SK-N-MC (cell line): ENCODE measurements at regions not wholly inside any gene's neighbourhood (a gene's known extent, or its start where the extent isn't known, plus 50 kb on each side); places are given as distances from the start of the nearest gene placed in this dataset.

Source experiments
- DNase-seq: peaks from one replicate; pipeline ENCODE4 v3.0.0-alpha.2; 2011; ENCODE audit warnings: low read depth, low spot score
- H3K27ac ChIP-seq: fragments of 200-600 bp; sonication (generic); 2 replicates; pipeline ENCODE4 v1.5.1; 2016; ENCODE audit warnings: mixed run types
- H3K36me3 ChIP-seq: fragments of 200-600 bp; sonication (generic); 2 replicates; pipeline ENCODE4 v1.6.1; 2017; ENCODE audit warnings: antibody characterized with exemption, low read length, mixed read lengths; ENCODE audit not compliant: insufficient read depth
- H3K4me3 ChIP-seq: fragments of 200-600 bp; sonication (generic); 2 replicates; pipeline ENCODE4 v1.5.1; 2016
- H3K9ac ChIP-seq: fragments of 200-600 bp; sonication (generic); 2 replicates; pipeline ENCODE4 v1.8.0; 2017; ENCODE audit warnings: mixed run types, mixed read lengths; ENCODE audit not compliant: insufficient read length
- H3K9me3 ChIP-seq: fragments of 200-600 bp; sonication (generic); 2 replicates; pipeline ENCODE4 v1.6.1; 2017; ENCODE audit warnings: low read depth, mild to moderate bottlenecking, antibody characterized with exemption, low read length, moderate library complexity, mixed read lengths
- EZH2 ChIP-seq: fragments of 200-600 bp; sonication (generic); IDR thresholded peaks from one replicate; pipeline ENCODE4 v1.6.1; 2017; ENCODE audit warnings: antibody characterized with exemption
- FOXP2 ChIP-seq: optimal IDR thresholded peaks from 2 replicates; pipeline ENCODE3; 2011; ENCODE audit warnings: mild to moderate bottlenecking, moderate library complexity; ENCODE audit not compliant: insufficient read depth; ENCODE audit errors: extremely low read length, control extremely low read depth
- POLR2AphosphoS5 ChIP-seq: IDR thresholded peaks from 2 replicates; pipeline ENCODE4 v1.6.1; 2012; ENCODE audit warnings: mild to moderate bottlenecking, low read depth, low read length, borderline replicate concordance

DNA sequence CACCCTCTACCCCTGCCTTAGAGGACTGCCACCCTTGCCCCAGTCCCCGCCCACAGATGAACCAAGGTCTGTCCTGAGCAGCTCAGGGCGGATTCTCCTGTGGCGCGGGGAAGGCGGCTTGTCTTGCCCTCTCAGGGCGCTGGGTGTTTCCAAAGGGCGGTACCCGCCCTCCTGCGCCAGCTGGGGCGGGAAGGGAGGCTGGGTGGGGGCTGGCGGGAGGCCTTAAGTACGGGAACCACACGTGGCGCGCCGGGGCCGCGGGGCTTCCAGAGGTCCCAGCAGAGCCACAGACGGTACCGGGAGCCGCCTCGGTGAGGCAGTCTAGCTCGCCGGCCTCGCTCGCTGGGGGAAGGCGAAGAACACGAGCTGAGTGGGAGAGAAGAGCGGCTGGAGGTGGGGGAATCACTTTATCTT is 361.1 kb downstream of the MID1IP1 start:
- Histone ChIP-seq H3K36me3 (no peaks in the 10 kb centered on the region), H3K4me3 (no peak overlapping the region), H3K27ac (no peak overlapping the region), H3K9ac (no peak overlapping the region), H3K9me3 (no peaks in the 10 kb centered on the region)
- TF ChIP-seq POLR2AphosphoS5 = no peak
- no peak for TF ChIP-seq FOXP2
- TF ChIP-seq EZH2 = no peak
- DNase-seq = no peak

DNA sequence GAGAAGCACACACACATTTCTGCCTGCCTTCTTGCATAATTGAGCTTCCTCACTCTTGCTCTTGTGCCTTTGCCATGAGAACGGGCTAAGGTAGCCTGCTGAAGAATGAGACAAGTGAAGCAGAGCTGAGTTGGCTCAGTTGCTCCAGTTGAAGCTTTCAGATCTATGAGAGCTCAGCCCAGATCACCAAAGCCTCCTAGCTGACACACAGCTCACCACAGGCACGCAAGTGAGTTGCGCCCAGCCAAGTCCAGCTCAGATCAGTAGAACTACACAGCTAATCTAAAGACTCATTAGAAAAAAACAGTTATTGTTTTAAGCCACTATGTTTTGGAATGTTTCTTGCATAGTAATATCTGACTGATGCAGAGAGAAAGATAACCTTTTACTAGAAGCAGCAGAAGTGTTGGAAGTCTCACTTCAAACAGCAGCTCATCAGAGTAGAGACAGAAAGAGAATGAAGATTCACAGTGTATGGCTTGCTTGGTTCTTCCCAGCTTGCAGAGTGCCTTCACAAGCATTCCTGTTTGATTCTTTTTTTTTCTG is 362.4 kb downstream of the MID1IP1 start:
- H3K9ac ChIP-seq = no peak overlapping the region
- DNase-seq = no peak
- no peaks in the 10 kb centered on the region for H3K36me3 ChIP-seq
- no peaks in the 10 kb centered on the region for H3K9me3 ChIP-seq
- no peak overlapping the region for H3K27ac ChIP-seq
- no peak for TF ChIP-seq FOXP2
- no peak for TF ChIP-seq EZH2
- TF ChIP-seq POLR2AphosphoS5 = no peak
- H3K4me3 ChIP-seq = no peak overlapping the region

DNA sequence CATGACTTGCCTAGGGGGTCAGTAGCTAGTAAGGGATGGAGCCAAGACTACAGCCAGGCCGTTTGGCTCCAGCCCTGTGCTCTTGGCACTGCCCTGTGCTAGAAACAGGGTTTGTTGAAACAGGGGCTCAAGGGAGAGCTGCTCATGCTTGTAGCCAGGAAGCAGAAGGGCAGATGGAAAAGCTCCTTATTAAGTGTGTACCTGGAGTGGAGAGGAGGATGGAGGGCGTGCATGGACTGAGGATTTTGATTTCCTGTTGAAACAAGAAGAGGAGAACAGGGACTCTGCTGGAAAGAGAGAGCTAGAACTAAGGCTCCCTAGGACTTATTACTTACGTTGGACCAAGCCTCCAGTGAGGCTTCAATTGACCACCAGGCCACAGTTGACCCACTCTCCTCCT is 363.0 kb downstream of the MID1IP1 start:
- Histone ChIP-seq H3K27ac (no peak overlapping the region), H3K4me3 (no peak overlapping the region), H3K36me3 (no peaks in the 10 kb centered on the region), H3K9ac (no peak overlapping the region), H3K9me3 (no peaks in the 10 kb centered on the region)
- no peak for DNase-seq
- TF ChIP-seq POLR2AphosphoS5 = no peak
- no peak for TF ChIP-seq FOXP2
- no peak for TF ChIP-seq EZH2

DNA sequence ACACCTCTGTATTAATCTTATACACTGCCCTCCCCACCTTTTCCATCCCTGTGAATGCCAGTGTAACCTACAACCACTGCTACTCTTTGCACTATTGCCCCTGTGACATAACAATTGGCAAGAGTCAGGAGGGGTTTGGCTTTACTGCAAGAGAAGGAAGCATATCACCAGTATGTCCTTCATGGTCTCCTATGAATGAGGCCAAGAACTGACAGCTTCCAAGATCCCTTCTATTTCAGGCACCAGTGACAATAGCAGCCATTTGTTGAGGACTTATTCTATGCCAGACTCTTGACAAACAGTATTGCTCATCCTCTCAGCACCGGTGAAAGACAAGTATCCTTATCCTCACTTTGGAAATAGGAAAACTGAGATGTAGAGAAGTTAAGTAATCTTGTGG is 363.9 kb downstream of the MID1IP1 start:
- Histone ChIP-seq H3K4me3 (no peak overlapping the region), H3K9ac (no peak overlapping the region), H3K36me3 (no peaks in the 10 kb centered on the region), H3K27ac (no peak overlapping the region), H3K9me3 (no peaks in the 10 kb centered on the region)
- DNase-seq = no peak
- TF ChIP-seq EZH2 (no peak), POLR2AphosphoS5 (no peak), FOXP2 (no peak)

DNA sequence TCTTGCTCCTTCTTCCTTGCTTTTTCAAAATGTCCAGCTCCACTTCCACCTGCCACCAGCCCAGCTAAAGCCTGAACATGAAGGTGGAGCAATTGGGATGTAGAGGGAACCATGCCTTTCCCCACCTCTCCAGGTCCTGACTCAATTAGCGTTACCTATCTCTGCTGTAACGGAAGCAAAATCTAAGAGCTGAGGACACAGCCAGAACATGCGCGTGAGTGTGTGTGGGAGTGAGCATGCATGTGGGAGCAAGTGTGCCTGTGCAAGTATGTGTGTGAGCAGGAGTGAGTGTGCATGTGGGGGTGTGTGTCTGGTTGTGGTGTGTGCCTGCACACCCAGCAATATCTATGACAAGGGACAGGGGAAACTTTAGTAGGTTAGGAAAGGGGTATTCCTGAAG is 364.5 kb downstream of the MID1IP1 start:
- Histone ChIP-seq H3K27ac (no peak overlapping the region), H3K9ac (no peak overlapping the region), H3K9me3 (no peaks in the 10 kb centered on the region), H3K36me3 (no peaks in the 10 kb centered on the region), H3K4me3 (no peak overlapping the region)
- no peak for DNase-seq
- TF ChIP-seq FOXP2 (no peak), POLR2AphosphoS5 (no peak), EZH2 (no peak)

DNA sequence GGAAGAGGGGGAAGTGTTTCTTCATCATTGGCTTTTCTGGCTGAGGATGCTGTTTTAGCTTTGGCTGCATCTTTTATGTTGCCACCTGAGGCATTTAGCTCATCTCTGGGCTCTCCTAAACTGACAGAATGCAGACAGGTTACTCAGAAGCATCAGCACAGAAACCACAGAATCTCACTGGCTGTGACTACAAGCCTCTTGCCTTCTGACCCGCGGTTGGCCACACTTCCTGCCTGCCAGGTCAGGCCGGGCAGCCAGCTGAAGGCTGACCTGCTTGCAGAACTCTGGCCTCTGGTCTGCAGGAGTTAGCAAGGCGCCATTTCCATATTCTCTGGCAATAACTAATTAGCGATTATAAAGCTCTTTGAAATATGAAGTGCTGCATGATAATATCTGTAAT is 366.5 kb downstream of the MID1IP1 start:
- DNase-seq = no peak
- H3K36me3 ChIP-seq = no peaks in the 10 kb centered on the region
- TF ChIP-seq POLR2AphosphoS5 (no peak), EZH2 (no peak), FOXP2 (no peak)
- H3K4me3 ChIP-seq = no peak overlapping the region
- H3K9me3 ChIP-seq = no peaks in the 10 kb centered on the region
- H3K9ac ChIP-seq = no peak overlapping the region
- H3K27ac ChIP-seq = no peak overlapping the region

DNA sequence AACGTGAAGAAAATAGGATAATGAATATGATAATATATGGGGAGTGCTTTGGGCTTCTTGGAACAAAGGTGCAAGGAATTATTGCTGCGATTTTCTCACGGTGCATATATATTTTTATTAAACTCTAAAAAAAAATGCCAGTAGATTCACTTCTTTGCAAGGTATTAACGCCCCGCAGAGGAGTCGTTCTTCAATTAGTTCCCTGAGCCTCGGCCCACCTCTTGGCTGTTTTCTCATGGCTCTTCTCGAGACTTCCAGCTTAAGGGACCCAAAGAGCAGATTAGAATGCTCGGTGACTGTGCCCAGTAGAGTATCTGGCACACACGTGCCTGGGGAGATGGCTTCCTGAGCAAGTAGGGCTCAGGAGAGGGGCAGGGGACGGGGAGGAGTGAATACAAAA is 367.4 kb downstream of the MID1IP1 start:
- no peak for DNase-seq
- Histone ChIP-seq H3K36me3 (no peaks in the 10 kb centered on the region), H3K4me3 (no peak overlapping the region), H3K9ac (no peak overlapping the region), H3K27ac (no peak overlapping the region), H3K9me3 (no peaks in the 10 kb centered on the region)
- TF ChIP-seq FOXP2 (no peak), POLR2AphosphoS5 (no peak), EZH2 (no peak)

DNA sequence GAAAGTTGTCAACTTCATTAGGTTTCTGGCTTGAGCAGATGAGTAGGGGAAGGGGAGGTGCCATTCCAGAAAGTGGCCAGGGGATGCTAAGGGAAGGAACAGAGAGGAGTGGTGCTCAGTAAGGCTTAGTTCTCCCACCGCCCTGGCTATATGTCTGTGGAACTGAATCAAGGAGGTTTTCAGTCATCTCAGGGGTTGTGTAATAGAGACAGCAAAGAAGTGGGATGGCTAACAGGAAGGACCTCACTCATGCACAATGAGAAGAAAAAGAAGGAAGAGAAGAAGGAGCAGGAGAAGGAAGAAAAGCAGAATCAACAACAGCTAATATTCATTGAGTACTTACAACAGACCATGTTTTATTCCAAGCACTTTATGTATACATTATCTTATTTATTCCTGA is 368.7 kb downstream of the MID1IP1 start:
- H3K9me3 ChIP-seq = no peaks in the 10 kb centered on the region
- H3K9ac ChIP-seq = no peak overlapping the region
- no peak overlapping the region for H3K4me3 ChIP-seq
- no peaks in the 10 kb centered on the region for H3K36me3 ChIP-seq
- H3K27ac ChIP-seq = no peak overlapping the region
- no peak for DNase-seq
- no peak for TF ChIP-seq POLR2AphosphoS5
- TF ChIP-seq EZH2 = no peak
- no peak for TF ChIP-seq FOXP2

DNA sequence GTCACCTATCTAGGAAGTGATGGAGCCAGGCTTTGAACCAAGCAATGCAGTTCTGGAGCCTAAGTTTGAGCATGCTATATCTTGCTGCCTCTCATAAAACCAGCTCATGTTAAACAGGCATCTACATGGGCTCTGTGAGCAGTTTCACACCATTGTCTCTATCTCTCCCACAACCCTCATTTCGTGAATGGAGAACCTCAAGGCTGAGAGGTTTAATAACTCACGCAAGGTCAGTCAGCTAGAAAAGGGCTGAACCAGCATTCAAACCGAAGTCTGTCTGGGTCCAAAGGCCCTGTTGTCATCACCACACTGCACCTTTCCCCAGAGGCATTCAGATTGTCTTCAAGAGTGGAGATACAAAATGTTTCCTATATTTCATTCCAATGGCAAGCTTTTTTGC is 369.2 kb downstream of the MID1IP1 start:
- Histone ChIP-seq H3K27ac (no peak overlapping the region), H3K4me3 (no peak overlapping the region), H3K36me3 (no peaks in the 10 kb centered on the region), H3K9ac (no peak overlapping the region), H3K9me3 (no peaks in the 10 kb centered on the region)
- no peak for DNase-seq
- no peak for TF ChIP-seq EZH2
- no peak for TF ChIP-seq POLR2AphosphoS5
- TF ChIP-seq FOXP2 = no peak
